ENCODE measurements at regions not wholly inside any gene's neighbourhood (a gene's known extent, or its start where the extent isn't known, plus 50 kb on each side); places are given as distances from the start of the nearest gene placed in this dataset.
"Not testable (repeated sequence)": the region's sequence is repeated elsewhere in the genome, so short reads cannot be mapped to it uniquely, and the experiment has no call there.

GRCh38 chr16:21503574-21503920 lies 95.8 kb upstream of the METTL9 start:
- TF ChIP-seq POLR2A, CTCF, EP300 (IDR thresholded peaks at IDR 0.05): not testable (repeated sequence)
